DOHH2 (cell line): ENCODE measurements at regions not wholly inside any gene's neighbourhood (a gene's known extent, or its start where the extent isn't known, plus 50 kb on each side); places are given as distances from the start of the nearest gene placed in this dataset.

Source experiments
- CTCF ChIP-seq: fragments of 200-600 bp; sonication (generic); IDR thresholded peaks from one replicate; pipeline ENCODE4 v1.5.1; 2014; ENCODE audit warnings: antibody characterized with exemption, mild to moderate bottlenecking, low read depth, low read length; ENCODE audit not compliant: poor library complexity, severe bottlenecking
- EZH2phosphoT487 ChIP-seq: fragments of 200-600 bp; sonication (generic); IDR thresholded peaks from 2 replicates; pipeline ENCODE4 v1.6.1; 2017; ENCODE audit warnings: borderline replicate concordance, mild to moderate bottlenecking, antibody characterized with exemption, low read length, moderate library complexity, mixed read lengths

- no peak for TF ChIP-seq CTCF
- TF ChIP-seq EZH2phosphoT487, result no peak
These were observed 144.2 kb upstream of the CEP126 start for GRCh38 chr11:101770648-101771047.
